LHCN-M2 (cell line): ENCODE measurements at regions not wholly inside any gene's neighbourhood (a gene's known extent, or its start where the extent isn't known, plus 50 kb on each side); places are given as distances from the start of the nearest gene placed in this dataset.

Source experiments
- DNase-seq: peaks from one replicate; pipeline ENCODE4 v3.0.0-alpha.2; 2012; ENCODE audit warnings: low read depth

DNA sequence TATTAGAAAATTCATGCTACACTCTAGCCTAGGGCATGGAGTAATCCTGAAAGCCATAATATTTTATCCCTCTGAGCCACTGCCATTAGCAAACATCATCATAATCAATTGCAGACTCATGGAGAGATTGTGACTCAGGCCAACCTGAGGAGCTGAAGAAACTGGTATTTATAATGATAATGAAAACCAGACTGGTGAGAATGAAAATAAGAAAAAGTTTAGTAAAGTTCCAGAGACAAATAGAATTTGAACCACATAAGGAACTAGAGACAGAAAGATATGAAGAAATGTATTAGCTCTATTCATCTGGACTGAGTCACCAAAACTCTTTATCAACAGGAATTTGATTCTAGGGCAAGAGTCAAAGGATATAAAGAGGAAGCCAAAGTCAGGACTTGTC is 158.7 kb downstream of the DRD1 start:
- DNase-seq = no peak

DNA sequence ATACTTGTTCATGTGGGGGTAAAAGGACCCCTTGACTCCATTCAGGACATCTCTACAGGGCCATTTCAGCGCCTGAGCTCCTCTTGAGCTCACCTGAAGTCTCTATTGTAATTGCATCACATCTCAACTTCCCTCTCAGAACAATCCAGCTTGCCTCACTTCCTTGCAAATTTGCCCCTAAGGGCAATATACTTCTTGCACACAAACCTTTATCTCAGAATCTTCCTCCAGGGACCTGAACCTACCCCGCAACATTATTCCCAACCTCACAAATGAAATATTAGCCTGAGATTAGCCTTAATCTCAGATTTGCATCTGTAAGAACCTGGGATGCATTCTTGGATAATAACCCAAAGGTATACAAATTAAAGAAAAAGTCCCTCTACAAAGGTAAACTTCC is 159.2 kb downstream of the DRD1 start:
- no peak for DNase-seq

DNA sequence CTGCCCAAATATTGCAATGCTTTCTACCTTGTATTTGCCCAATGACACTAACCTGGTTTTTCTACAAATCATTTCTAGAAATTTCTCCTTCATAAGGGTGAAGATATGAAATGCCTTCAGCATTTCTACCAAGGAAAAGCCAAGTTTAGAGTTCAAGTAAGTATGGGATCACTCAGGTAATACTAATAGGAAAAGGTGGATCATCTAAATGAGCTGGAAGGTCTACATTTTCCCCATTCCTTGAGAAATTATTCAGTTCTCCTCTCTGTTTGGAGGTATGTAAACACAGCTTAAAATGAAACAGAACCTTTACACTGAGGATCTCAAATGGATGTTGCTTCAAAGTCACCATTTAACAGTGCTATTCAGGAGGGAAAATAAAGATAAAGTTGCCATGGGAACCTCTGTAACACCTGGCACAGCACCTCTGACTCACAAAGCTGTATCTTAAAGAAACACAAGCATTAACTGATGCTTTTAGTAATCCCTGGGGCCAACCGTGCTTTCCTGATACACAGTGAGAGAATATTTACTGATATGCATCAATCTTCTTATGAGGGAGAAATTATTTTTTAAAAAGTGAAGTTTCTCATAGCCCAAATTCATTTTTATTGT is 161.3 kb downstream of the DRD1 start:
- no peak for DNase-seq

DNA sequence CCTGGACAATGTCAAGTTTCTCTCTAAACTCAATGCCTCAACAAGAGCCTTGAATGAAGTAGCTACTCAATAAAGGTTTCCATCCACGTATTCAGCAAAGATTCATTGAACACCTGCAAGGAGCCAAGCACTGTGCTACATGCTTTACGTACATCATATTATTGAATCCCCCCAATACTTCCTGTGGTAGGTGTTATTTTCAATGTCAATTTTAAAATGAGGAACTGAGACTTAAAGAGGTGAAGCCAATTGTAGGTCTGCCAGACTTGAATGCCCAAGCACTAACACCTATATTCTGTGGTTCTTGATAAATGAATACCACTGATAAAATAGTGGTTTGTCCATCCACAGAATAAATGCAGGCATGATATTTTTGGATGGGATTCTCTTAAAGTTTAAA is 162.3 kb downstream of the DRD1 start:
- no peak for DNase-seq

- no peak for DNase-seq
Measured at GRCh38 chr5:175281257-175281656, 162.7 kb downstream of the DRD1 start.

DNA sequence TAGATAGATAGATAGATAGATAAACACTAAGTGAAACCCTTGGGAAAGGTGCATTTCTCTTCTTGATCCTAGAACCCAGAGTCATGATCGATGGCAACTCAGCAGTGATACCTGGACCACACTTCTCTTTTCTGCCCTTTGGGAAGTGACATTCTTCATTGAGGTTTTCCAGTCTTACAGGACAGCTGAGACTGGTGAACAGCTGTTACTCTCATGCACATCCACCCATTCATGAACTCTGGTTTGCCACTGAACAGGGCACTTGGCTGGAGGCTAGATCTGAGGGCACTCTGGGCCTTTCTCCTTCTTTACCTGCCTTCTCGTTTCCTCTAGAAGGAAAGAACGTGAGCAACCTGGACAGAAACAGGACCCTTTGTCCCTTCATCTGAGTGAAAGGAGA is 164.5 kb downstream of the DRD1 start:
- DNase-seq = no peak

DNA sequence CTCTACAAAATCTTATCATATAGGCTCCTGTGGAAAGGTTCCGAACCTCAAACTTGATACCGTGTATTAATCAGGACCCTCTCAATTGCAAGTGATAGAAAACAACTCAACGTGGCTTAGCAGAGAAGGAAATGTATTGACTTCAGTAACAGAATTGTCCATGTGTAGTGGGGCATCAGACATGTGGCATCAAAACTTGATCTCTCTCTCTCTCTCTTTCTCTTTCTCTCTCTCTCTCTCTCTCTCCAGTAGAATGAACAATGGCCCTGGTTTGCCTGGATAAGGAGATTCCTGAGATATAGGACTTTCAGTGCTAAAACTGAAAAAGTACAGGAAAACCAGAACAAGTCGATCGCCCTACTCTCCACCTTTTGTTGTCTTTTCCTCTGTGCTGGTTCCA is 168.2 kb downstream of the DRD1 start:
- DNase-seq = no peak

DNA sequence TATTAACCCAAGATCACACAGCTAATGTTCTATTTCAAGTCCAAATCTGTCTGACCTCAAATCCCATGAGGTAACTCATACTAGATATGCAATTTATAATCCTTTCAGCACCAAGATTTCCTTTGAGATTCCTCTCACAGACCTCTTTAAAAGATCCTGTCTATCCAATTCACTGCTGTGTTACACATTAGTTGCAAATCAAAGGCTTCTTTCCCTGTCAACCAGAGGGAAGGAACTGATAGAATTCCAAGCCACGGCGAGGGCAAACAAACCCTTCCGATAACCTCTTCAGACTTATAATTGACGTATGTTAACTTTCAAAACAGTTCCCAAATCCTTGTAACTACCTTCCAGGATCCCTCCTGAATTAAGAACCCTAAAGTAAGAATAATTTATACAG is 168.9 kb downstream of the DRD1 start:
- no peak for DNase-seq

GRCh38 chr5:175274171-175274570 is 169.8 kb downstream of the DRD1 start:
- no peak for DNase-seq

GRCh38 chr5:175264406-175264805 is 179.6 kb downstream of the DRD1 start:
- DNase-seq = no peak

GRCh38 chr5:175263776-175264175 is 180.2 kb downstream of the DRD1 start:
- no peak for DNase-seq

- DNase-seq = no peak
Measured at GRCh38 chr5:175261526-175261925, 182.5 kb downstream of the DRD1 start.

DNA sequence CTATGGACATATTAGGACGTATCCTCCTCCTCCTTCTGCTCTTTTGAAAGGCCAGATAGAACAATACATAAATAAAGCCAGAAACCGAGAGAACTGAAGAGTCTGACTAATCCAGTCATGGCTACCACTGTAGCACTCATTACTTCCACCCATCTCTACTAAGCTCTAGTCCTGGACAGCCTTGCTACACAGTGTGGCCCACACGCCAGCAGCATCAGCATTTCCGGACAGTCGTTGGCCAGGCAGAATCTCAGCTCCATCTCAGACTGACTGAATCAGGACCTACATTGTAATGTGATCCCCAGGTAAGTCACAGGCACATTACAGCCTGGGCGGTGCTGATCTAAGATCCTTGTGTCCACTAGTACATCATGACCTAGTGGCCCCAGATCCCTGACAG is 182.9 kb downstream of the DRD1 start:
- DNase-seq = no peak

DNA sequence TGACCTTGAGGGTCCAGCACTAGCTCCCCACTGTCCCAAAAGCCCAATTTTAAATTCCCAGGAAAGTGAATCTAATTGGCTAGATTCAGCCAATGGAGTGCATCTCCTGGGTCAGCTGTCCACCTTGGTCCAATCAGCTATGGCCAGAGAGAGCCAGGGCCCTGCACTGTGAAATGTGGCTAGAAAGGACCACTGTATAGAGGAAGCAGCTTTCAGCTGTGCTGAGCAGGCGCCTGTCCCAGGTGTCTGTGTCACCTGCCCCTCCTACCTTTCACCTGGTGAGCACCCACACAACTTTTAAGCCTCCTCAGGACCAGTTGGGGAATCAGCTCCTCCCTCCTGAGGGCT is 186.2 kb downstream of the DRD1 start:
- no peak for DNase-seq

DNA sequence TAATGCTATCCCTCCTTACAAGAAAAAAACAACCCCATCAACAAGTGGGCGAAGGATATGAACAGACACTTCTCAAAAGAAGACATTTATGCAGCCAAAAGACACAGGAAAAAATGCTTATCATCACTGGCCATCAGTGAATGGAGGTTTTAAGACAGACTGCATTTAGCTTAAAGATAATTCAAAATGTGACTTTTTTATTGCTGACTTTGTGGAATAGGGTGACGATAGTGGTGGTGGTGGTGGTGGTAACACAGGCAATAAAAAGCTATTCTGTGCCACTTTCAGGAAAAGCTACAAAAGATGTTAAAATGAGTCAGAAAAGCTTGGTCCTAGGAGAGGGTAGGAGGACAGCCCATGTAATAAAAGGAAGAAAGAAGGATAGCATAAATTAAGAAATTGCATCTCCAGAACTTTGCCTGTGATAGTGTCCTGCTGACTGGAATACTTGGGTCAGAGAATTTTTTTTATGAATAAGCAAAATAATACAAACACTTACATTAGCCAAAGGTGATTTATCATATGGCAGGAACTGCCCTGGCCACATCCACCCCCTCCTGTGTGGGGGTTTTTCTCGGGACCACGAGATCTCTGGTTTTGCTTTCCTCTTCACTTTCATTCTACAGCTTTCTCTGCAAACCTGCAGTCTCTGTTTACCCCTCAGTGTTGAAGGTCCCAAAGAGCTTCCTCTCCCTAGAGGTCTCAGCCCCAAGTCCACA is 186.7 kb downstream of the DRD1 start:
- DNase-seq = no peak

DNA sequence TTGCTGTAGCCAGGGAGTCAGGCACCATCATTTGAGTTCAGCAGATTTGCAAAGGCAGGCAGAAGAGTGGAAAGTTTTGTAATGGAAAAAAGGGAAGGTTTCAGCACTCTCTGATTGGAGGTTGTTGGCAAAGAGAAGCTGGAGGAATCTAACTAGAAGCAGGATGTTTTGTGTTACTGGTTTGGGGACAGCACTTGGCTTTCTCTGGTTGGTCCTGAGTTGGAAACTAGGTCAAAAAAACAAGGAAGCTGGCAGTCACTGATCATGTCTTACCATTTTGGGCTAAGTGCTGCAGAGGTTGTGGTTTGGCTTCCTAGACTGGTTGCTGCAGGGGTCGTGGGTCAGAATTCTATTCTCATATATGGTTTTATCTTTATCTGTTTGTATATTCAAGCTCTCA is 189.8 kb downstream of the DRD1 start:
- DNase-seq = no peak

DNA sequence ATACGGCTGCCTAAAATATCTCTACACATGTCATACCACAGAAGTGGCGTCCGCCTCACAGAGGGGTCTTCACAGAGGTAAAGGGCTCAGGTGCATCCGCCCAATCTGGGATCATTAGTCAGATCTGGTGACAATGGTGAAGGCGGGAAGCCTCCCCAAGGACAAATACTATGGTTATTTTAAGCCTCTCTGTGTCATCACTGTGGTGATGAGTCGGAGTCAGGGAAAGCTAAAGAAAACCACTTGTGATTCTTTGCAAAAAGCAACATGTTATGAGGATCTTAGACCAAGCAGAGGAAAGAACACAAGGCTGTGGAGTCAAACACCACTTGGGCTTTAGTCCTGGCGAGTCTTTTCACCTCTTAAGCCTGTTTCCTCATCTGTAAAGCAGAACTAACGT is 190.4 kb downstream of the DRD1 start:
- no peak for DNase-seq

- DNase-seq = no peak
Measured at GRCh38 chr5:175252234-175252805, 191.7 kb downstream of the DRD1 start.

DNA sequence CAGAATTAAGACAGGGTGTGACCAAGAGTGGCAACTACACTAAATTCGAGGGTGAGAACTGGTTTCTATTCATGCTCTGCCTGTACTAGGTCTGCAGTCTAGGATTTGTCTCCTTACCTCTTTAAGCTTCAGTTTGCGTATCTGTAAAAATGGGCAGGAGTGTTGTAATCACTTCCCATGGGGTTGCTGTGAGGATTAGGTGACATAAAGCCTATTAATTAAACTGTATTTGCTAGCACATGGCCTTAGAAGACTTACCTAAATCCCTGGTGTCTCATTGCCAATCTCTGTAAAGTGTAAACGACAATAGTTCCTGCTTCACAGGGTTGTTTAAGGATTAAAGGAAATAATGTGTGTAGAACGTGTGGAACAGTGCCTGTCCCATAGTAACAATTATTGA is 193.6 kb downstream of the DRD1 start:
- DNase-seq = no peak

GRCh38 chr5:175248416-175248905 is 195.5 kb downstream of the DRD1 start:
- DNase-seq = no peak

- no peak for DNase-seq
Measured at GRCh38 chr5:175246889-175247520, 197.0 kb downstream of the DRD1 start.

GRCh38 chr5:175246242-175246888 is 197.6 kb downstream of the DRD1 start:
- peak; percentile 88 for DNase-seq
